Choroid plexus epithelial cell (primary cell): ENCODE measurements at regions not wholly inside any gene's neighbourhood (a gene's known extent, or its start where the extent isn't known, plus 50 kb on each side); places are given as distances from the start of the nearest gene placed in this dataset.

ENCODE experiments used
- DNase-seq: peaks from one replicate; pipeline ENCODE4 v3.0.0-alpha.2; 2010; ENCODE audit warnings: low read depth
- H3K4me3 ChIP-seq: 2 replicates; pipeline ENCODE4 v1.5.1; 2011; ENCODE audit warnings: low read depth, mild to moderate bottlenecking, control low read depth, low read length, moderate library complexity
- CTCF ChIP-seq: conservative IDR thresholded peaks from 2 replicates; pipeline ENCODE4 v1.5.1; 2011; ENCODE audit warnings: low read depth, mild to moderate bottlenecking, control low read depth, inconsistent platforms, low read length, moderate library complexity

GRCh38 chr12:85698937-85699336 lies 137.3 kb downstream of the RASSF9 start:
- H3K4me3 ChIP-seq = no peak overlapping the region
- no peak for DNase-seq
- TF ChIP-seq CTCF = no peak

- TF ChIP-seq CTCF = no peak
- no peak for DNase-seq
- H3K4me3 ChIP-seq = no peak overlapping the region
Measured at GRCh38 chr12:85708775-85709174, 127.4 kb downstream of the RASSF9 start.

GRCh38 chr12:85711735-85712390 lies 124.3 kb downstream of the RASSF9 start:
- H3K4me3 ChIP-seq = no peak overlapping the region
- DNase-seq = no peak
- no peak for TF ChIP-seq CTCF

GRCh38 chr12:85713373-85713772 lies 122.8 kb downstream of the RASSF9 start:
- peak; percentile 20 for DNase-seq
- H3K4me3 ChIP-seq = no peak overlapping the region
- TF ChIP-seq CTCF = no peak

- no peak for DNase-seq
- TF ChIP-seq CTCF = no peak
- H3K4me3 ChIP-seq = no peak overlapping the region
Measured at GRCh38 chr12:85714425-85714824, 121.8 kb downstream of the RASSF9 start.

- TF ChIP-seq CTCF = no peak
- DNase-seq = no peak
- no peak overlapping the region for H3K4me3 ChIP-seq
Measured at GRCh38 chr12:85720308-85721033, 115.7 kb downstream of the RASSF9 start.

GRCh38 chr12:85725991-85726390 lies 110.2 kb downstream of the RASSF9 start:
- peak; percentile 10 for DNase-seq
- H3K4me3 ChIP-seq = no peak overlapping the region
- TF ChIP-seq CTCF = peak; percentile 8
